Spleen (tissue), 11 donors: ENCODE measurements at regions not wholly inside any gene's neighbourhood (a gene's known extent, or its start where the extent isn't known, plus 50 kb on each side); places are given as distances from the start of the nearest gene placed in this dataset.

ENCODE experiments used
- DNase-seq: peaks from one replicate; pipeline ENCODE4 v3.0.0-alpha.2; 2020
- H3K27ac ChIP-seq, 8 donors: fragments of 200-600 bp; sonication (generic) in 7 of 8; 1 replicate in 4 of 8; 2 replicates in 4 of 8; pipeline versions ENCODE4 v1.5.0 to v1.8.0; 2016 to 2021; ENCODE audit warnings: inconsistent platforms in 4 of 8, mild to moderate bottlenecking in 4 of 8, moderate library complexity in 1 of 8
- H3K27me3 ChIP-seq, 7 donors: fragments of 200-600 bp; sonication (generic) in 6 of 7; replicated peaks in 1 of 7; 1 replicate in 4 of 7; 2 replicates in 3 of 7; pipeline versions ENCODE4 v1.5.0 to v1.8.0; 2016 to 2021; ENCODE audit warnings: inconsistent platforms in 3 of 7, mild to moderate bottlenecking in 1 of 7
- H3K36me3 ChIP-seq, 6 donors: fragments of 200-600 bp; sonication (generic) in 5 of 6; 1 replicate in 4 of 6; 2 replicates in 2 of 6; pipeline versions ENCODE4 v1.5.0 to v1.8.0; 2016 to 2021; ENCODE audit warnings: inconsistent platforms in 2 of 6
- H3K4me1 ChIP-seq, 6 donors: fragments of 200-600 bp; sonication (generic) in 5 of 6; 1 replicate in 3 of 6; 2 replicates in 3 of 6; pipeline versions ENCODE4 v1.5.0 to v1.8.0; 2016 to 2021; ENCODE audit warnings: inconsistent platforms in 3 of 6
- H3K4me3 ChIP-seq, 8 donors: fragments of 200-600 bp; sonication (generic) in 7 of 8; 1 replicate in 4 of 8; 2 replicates in 4 of 8; pipeline versions ENCODE4 v1.5.0 to v1.8.0; 2016 to 2021; ENCODE audit warnings: inconsistent platforms in 4 of 8, mild to moderate bottlenecking in 4 of 8, moderate library complexity in 2 of 8
- H3K9me3 ChIP-seq, 8 donors: fragments of 200-600 bp; sonication (generic) in 7 of 8; 1 replicate in 4 of 8; 2 replicates in 4 of 8; pipeline versions ENCODE4 v1.5.0 to v1.8.0; 2016 to 2021; ENCODE audit warnings: inconsistent platforms in 4 of 8
- POLR2A ChIP-seq, 3 donors: fragments of 450-650 bp; IDR thresholded peaks; one replicate each; pipeline ENCODE4 v1.5.1; 2017; ENCODE audit warnings: antibody characterized with exemption in 3 of 3, mild to moderate bottlenecking in 1 of 3
- POLR2AphosphoS5 ChIP-seq, 3 donors: sonication (generic); formaldehyde crosslinking; IDR thresholded peaks; one replicate each; pipeline ENCODE4 v1.5.1; 2017; ENCODE audit warnings: antibody characterized with exemption in 3 of 3
- WGBS, 5 donors: extraction: QIAGEN DNeasy Blood & Tissue Kit in 3 of 5; methylation state at CpG; one replicate each; pipeline versions ENCODE4 v1.1.5 to v1.1.7; 2013 to 2018; 5-methylcytosine and 5-hydroxymethylcytosine counted together
- intact Hi-C: fragments of 100-400 bp; cut with DNase I; formaldehyde crosslinking; loops from one replicate; pipeline ENCODE4 v1.15.0; 2023; ENCODE audit warnings: low total_unique reads
- TF ChIP-seq, protein P1 (sequence below), 11 experiments: fragments of 200-600 bp in 7 of 11; fragments of 450-650 bp in 4 of 11; sonication (generic) in 4 of 11; IDR thresholded peaks in 8 of 11; conservative IDR thresholded peaks in 3 of 11; 1 replicate in 7 of 11; 2 replicates in 4 of 11; pipeline versions ENCODE4 v1.4.0 to v1.8.0; 2016 to 2021; ENCODE audit warnings: antibody characterized with exemption in 11 of 11, inconsistent platforms in 4 of 11, mild to moderate bottlenecking in 1 of 11
- donor health status: healthy with polysubstance abuse.
- donor health status: DM: no; HTN: no; CAD: no; lungs with moderate emphysema.
- donor health status: DM: no; HTN: no; CAD: no.
- donor health status: Bipolar disorder and iron deficiency.
- donor health status: healthy.
- donor health status: DM: no; HTN: no; CAD: no.
- donor health status: DM: yes; HTN: yes; CAD: no.

DNA sequence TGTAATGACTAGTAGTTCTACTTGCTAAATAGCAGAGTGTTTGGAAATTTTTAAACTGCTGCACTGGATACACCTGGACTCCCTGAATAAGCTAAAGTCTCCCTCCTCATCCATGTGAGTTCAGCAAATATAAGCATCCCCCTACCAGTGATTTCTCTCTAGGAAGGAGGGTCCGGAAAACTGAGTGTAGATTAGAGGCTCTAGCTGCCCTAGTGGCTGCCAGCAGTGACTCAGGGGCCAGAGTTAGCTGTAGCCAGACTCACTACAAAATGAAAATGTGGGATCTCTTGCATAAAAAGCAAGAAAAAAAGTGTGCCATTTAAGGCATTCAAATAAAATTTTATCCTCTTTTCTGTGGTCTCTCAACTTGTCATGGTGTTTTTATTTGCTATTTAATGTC is 485.0 kb upstream of the ATP11B start:
- Histone ChIP-seq H3K27me3 (no peaks in the 10 kb centered on the region), H3K27ac (no peak overlapping the region), H3K36me3 (no peaks in the 10 kb centered on the region), H3K4me3 (no peak overlapping the region), H3K9me3 (peaks cover 0 to 2% (median 0%) of the 10 kb centered on the region in 8 donors), H3K4me1 (no peaks in the 10 kb centered on the region)
- no peak for DNase-seq
- intact Hi-C loops: no loop called here
- 68 to 81% (median 78%) methylated on average over 1 of the region's 1 CpG for WGBS, 5 donors
- no peak for TF ChIP-seq POLR2A (IDR thresholded peaks at IDR 0.05)
- TF ChIP-seq POLR2AphosphoS5 (IDR thresholded peaks at IDR 0.05): no peak
- TF ChIP-seq, protein P1, sequence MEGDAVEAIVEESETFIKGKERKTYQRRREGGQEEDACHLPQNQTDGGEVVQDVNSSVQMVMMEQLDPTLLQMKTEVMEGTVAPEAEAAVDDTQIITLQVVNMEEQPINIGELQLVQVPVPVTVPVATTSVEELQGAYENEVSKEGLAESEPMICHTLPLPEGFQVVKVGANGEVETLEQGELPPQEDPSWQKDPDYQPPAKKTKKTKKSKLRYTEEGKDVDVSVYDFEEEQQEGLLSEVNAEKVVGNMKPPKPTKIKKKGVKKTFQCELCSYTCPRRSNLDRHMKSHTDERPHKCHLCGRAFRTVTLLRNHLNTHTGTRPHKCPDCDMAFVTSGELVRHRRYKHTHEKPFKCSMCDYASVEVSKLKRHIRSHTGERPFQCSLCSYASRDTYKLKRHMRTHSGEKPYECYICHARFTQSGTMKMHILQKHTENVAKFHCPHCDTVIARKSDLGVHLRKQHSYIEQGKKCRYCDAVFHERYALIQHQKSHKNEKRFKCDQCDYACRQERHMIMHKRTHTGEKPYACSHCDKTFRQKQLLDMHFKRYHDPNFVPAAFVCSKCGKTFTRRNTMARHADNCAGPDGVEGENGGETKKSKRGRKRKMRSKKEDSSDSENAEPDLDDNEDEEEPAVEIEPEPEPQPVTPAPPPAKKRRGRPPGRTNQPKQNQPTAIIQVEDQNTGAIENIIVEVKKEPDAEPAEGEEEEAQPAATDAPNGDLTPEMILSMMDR (IDR thresholded peaks at IDR 0.05 in 8 of 11, conservative IDR thresholded peaks at IDR 0.05 in 3 of 11): no peak

DNA sequence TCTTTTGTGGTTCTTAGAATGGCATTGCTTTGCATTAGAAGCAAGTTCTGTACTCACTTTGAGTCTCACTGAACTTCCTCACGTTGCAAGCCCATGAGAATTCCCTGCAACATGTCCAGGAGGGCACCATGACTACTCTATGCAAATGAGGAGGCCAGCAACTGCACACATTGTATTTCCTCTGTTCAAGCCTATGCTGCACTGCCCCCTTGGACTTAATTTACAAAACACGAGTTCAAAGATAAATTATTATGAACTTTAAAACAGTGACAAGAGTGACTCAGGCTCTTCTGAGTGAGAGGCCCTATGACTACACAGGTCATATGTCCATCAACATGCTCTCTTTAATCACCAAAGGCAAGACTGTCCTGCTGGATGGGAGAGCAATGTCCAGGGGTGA is 484.2 kb upstream of the ATP11B start:
- TF ChIP-seq, protein P1 (IDR thresholded peaks at IDR 0.05 in 8 of 11, conservative IDR thresholded peaks at IDR 0.05 in 3 of 11): no peak
- no peak for TF ChIP-seq POLR2A (IDR thresholded peaks at IDR 0.05)
- no peak for TF ChIP-seq POLR2AphosphoS5 (IDR thresholded peaks at IDR 0.05)
- Histone ChIP-seq H3K4me1 (no peaks in the 10 kb centered on the region), H3K9me3 (peaks cover 0 to 2% (median 0%) of the 10 kb centered on the region in 8 donors), H3K36me3 (no peaks in the 10 kb centered on the region), H3K27ac (no peak overlapping the region), H3K4me3 (no peak overlapping the region), H3K27me3 (no peaks in the 10 kb centered on the region)
- 5 to 15% (median 10%) methylated on average over 2 of the region's 2 CpGs for WGBS, 5 donors
- DNase-seq: no peak
- intact Hi-C loops: no loop called here

DNA sequence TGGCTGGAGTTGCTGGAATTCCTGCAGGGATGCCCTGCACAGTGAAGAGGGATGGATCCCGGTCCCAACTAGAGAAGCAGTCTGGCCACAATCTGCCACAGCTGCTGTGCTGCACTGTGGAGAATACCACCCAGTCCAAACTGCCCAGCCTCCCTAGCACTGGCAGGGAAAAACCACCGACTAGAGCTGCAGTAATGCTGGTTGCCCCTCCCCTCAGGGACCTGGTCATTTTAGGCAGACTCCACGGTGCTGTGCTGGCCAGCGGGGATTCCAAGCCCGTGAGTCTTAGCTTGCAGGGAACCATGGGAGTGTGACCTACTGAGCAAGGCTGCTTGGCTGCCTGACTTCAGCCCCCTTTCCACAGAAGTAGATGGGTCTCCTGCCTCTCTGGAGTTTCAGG is 478.0 kb upstream of the ATP11B start:
- H3K9me3 ChIP-seq: peaks cover 0 to 59% (median 41%) of the 10 kb centered on the region in 8 donors
- intact Hi-C loops: no loop called here
- H3K27me3 ChIP-seq: no peaks in the 10 kb centered on the region
- H3K4me1 ChIP-seq: no peaks in the 10 kb centered on the region
- TF ChIP-seq POLR2A (IDR thresholded peaks at IDR 0.05) (no peak), POLR2AphosphoS5 (IDR thresholded peaks at IDR 0.05) (no peak)
- TF ChIP-seq, protein P1 (IDR thresholded peaks at IDR 0.05 in 8 of 11, conservative IDR thresholded peaks at IDR 0.05 in 3 of 11): no peak
- no peak overlapping the region for H3K27ac ChIP-seq
- no peak for DNase-seq
- H3K36me3 ChIP-seq: no peaks in the 10 kb centered on the region
- H3K4me3 ChIP-seq: no peak overlapping the region
- WGBS, 5 donors: 83 to 100% (median 88%) methylated on average over 1 to 5 of the region's 5 CpGs

DNA sequence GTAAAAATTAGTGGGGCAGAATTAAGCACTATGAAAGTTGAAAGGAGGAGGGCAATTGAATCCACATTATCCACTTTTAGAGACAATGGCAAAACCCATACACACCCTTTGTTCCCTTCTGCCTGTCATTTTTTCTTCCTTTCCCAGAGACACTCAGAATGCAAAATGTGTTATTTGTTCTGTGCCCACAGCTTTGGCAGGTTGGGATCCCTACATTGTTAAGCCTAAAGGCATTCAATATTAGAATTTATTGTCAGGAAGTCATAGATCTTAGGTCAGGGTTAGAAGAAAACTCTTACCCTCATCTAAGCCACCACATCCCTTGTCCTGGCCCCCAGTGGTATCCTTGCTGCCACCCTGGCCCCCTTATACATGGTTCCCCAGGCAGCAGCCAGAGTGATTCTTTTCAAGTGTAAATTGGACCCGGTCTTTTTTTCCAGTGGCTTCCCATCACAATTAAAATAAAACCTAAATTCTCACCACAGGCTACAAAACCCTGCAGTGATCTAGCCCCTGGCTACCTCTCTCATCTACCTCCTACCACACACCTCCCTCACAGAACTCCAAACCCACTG is 470.1 kb upstream of the ATP11B start:
- TF ChIP-seq POLR2A (IDR thresholded peaks at IDR 0.05) (no peak), POLR2AphosphoS5 (IDR thresholded peaks at IDR 0.05) (no peak)
- TF ChIP-seq, protein P1 (IDR thresholded peaks at IDR 0.05 in 8 of 11, conservative IDR thresholded peaks at IDR 0.05 in 3 of 11): no peak
- no peaks in the 10 kb centered on the region for H3K36me3 ChIP-seq
- peaks cover 0 to 28% (median 22%) of the 10 kb centered on the region in 8 donors for H3K9me3 ChIP-seq
- no peaks in the 10 kb centered on the region for H3K4me1 ChIP-seq
- H3K27me3 ChIP-seq: peaks cover 0 to 4% (median 0%) of the 10 kb centered on the region in 7 donors
- H3K4me3 ChIP-seq: no peak overlapping the region
- DNase-seq: no peak
- H3K27ac ChIP-seq: no peak overlapping the region
- intact Hi-C loops: no loop called here
- 78 to 93% (median 81%) methylated on average over 1 of the region's 1 CpG for WGBS, 5 donors
